C4-2B (cell line): ENCODE measurements at regions not wholly inside any gene's neighbourhood (a gene's known extent, or its start where the extent isn't known, plus 50 kb on each side); places are given as distances from the start of the nearest gene placed in this dataset.

Source experiments
- CTCF ChIP-seq: fragments of 450-650 bp; conservative IDR thresholded peaks from 2 replicates; pipeline ENCODE4 v1.5.1; 2017; ENCODE audit warnings: mild to moderate bottlenecking
- ZFX ChIP-seq: fragments of 450-650 bp; IDR thresholded peaks from 2 replicates; pipeline ENCODE4 v1.6.1; 2017

GRCh38 chr10:88092973-88093372, 229.5 kb downstream of the PTEN start:
- TF ChIP-seq CTCF (no peak), ZFX (no peak)
